Right renal pelvis (tissue), 4 donors: ENCODE measurements at regions not wholly inside any gene's neighbourhood (a gene's known extent, or its start where the extent isn't known, plus 50 kb on each side); places are given as distances from the start of the nearest gene placed in this dataset.

Experiments
- DNase-seq, 4 donors: peaks; one replicate each; pipeline ENCODE4 v3.0.0-alpha.2; 2013; ENCODE audit warnings: low read depth in 4 of 4, low spot score in 3 of 4, missing footprints in 1 of 4

- DNase-seq = no peak
Measured at GRCh38 chr1:234554218-234554697, 55.7 kb downstream of the IRF2BP2 start.

- DNase-seq = no peak
Measured at GRCh38 chr1:234553240-234554188, 56.5 kb downstream of the IRF2BP2 start.

GRCh38 chr1:234551032-234551378, 59.0 kb downstream of the IRF2BP2 start:
- DNase-seq = no peak

- DNase-seq = no peak
Measured at GRCh38 chr1:234550341-234551031, 59.5 kb downstream of the IRF2BP2 start.

GRCh38 chr1:234549447-234550021, 60.4 kb downstream of the IRF2BP2 start:
- no peak for DNase-seq

GRCh38 chr1:234546890-234547788, 62.8 kb downstream of the IRF2BP2 start:
- no peak for DNase-seq

GRCh38 chr1:234546387-234546704, 63.6 kb downstream of the IRF2BP2 start:
- DNase-seq = no peak

GRCh38 chr1:234545517-234546386, 64.2 kb downstream of the IRF2BP2 start:
- no peak for DNase-seq

- peak; percentile 81 to 88 (median 85) for DNase-seq
Measured at GRCh38 chr1:234544087-234544579, 65.2 kb upstream of the TARBP1 start.

- DNase-seq = no peak
Measured at GRCh38 chr1:234543442-234544086, 64.6 kb upstream of the TARBP1 start.

GRCh38 chr1:234542211-234542850, 63.4 kb upstream of the TARBP1 start:
- no peak for DNase-seq

GRCh38 chr1:234541286-234541975, 62.5 kb upstream of the TARBP1 start:
- no peak for DNase-seq

GRCh38 chr1:234540404-234540762, 61.4 kb upstream of the TARBP1 start:
- DNase-seq = no peak

- no peak for DNase-seq
Measured at GRCh38 chr1:234539666-234540403, 60.9 kb upstream of the TARBP1 start.

GRCh38 chr1:234538930-234539649, 60.1 kb upstream of the TARBP1 start:
- DNase-seq = no peak

- DNase-seq = no peak
Measured at GRCh38 chr1:234538062-234538731, 59.2 kb upstream of the TARBP1 start.
